ENCODE measurements at regions not wholly inside any gene's neighbourhood (a gene's known extent, or its start where the extent isn't known, plus 50 kb on each side); places are given as distances from the start of the nearest gene placed in this dataset.
"Not testable (repeated sequence)": the region's sequence is repeated elsewhere in the genome, so short reads cannot be mapped to it uniquely, and the experiment has no call there.

GRCh38 chr14:34049790-34050189, 98.9 kb upstream of the EGLN3 start:
- Histone ChIP-seq H3K27me3 (ENCODE audit: insufficient read depth, low read length) (no peaks in the 10 kb centered on the region), H2AFZ (ENCODE audit: low read depth, low read length, poor library complexity, severe bottlenecking) (no peak overlapping the region), H3K9me3 (ENCODE audit: control insufficient read depth in 1 of 2, insufficient read depth in 1 of 2, low read depth in 1 of 2, low read length in 2 of 2) (no peaks in the 10 kb centered on the region), H3K4me2 (ENCODE audit: low read length) (no peak overlapping the region), H3K9ac (ENCODE audit: low read length) (no peak overlapping the region), H3K36me3 (ENCODE audit: control insufficient read depth in 1 of 2, insufficient read depth in 2 of 2, low read length in 2 of 2) (no peaks in the 10 kb centered on the region), H3K9me2 (ENCODE audit: insufficient read depth) (no peaks in the 10 kb centered on the region), H3K4me3 (replicated peaks in 1 of 2; ENCODE audit: low read depth in 1 of 2, low read length in 2 of 2) (no peak overlapping the region), H3K79me2 (ENCODE audit: insufficient read depth, low read length) (no peaks in the 10 kb centered on the region), H3K27ac (ENCODE audit: low read depth, low read length) (no peak overlapping the region), H4K20me1 (ENCODE audit: insufficient read depth) (no peaks in the 10 kb centered on the region), H3K4me1 (ENCODE audit: control insufficient read depth in 1 of 2, insufficient read depth in 2 of 2, low read length in 2 of 2) (peaks cover 30 to 41% of the 10 kb centered on the region in 2 experiments)
- CTCF ChIA-PET: no interaction called here
- RAD21 ChIA-PET (ENCODE audit: low non-redundant PET in 1 of 2, low total read pairs in 2 of 2, uncharacterized antibody in 2 of 2, unreplicated experiment in 2 of 2): no interaction called here
- DNase-seq (ENCODE audit: low read depth, low spot score) (no peak), ATAC-seq (no peak)
- intact Hi-C loops (cut with micrococcal nuclease): loop anchor here (5.0 kb wide), 1 partner anchor 112 kb away; no protein-coding TSS in a partner anchor
- no TSS peak for BruUV-seq (replicated peaks)
- no peak for TF ChIP-seq EZH2 (IDR thresholded peaks at IDR 0.05)
- TF ChIP-seq EZH2phosphoT487 (IDR thresholded peaks at IDR 0.05; ENCODE audit: borderline replicate concordance): no peak
- TF ChIP-seq JUND (IDR thresholded peaks at IDR 0.05): no peak
- TF ChIP-seq, protein P1, sequence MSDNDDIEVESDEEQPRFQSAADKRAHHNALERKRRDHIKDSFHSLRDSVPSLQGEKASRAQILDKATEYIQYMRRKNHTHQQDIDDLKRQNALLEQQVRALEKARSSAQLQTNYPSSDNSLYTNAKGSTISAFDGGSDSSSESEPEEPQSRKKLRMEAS (IDR thresholded peaks at IDR 0.05): no peak
- TF ChIP-seq ZFX (IDR thresholded peaks at IDR 0.05): no peak
- no peak for TF ChIP-seq SIN3A (IDR thresholded peaks at IDR 0.05; ENCODE audit: low read depth)
- TF ChIP-seq CEBPB (IDR thresholded peaks at IDR 0.05; ENCODE audit: low read depth): no peak
- no peak for TF ChIP-seq SP1 (IDR thresholded peaks at IDR 0.05; ENCODE audit: low read depth)
- TF ChIP-seq CTCF (IDR thresholded peaks at IDR 0.05 in 2 of 3, conservative IDR thresholded peaks at IDR 0.05 in 1 of 3; ENCODE audit: borderline replicate concordance in 1 of 3, insufficient read depth in 1 of 3, low read depth in 2 of 3, low read length in 2 of 3): no peak
- no peak for TF ChIP-seq POLR2A (IDR thresholded peaks at IDR 0.05; ENCODE audit: borderline replicate concordance, extremely low read depth, insufficient read depth, insufficient read length)
- no peak for TF ChIP-seq CBX3 (IDR thresholded peaks at IDR 0.05; ENCODE audit: low read depth)
- no peak for TF ChIP-seq SRF (IDR thresholded peaks at IDR 0.05; ENCODE audit: low read depth)
- no peak for TF ChIP-seq TCF7L2 (IDR thresholded peaks at IDR 0.05; ENCODE audit: borderline replicate concordance, extremely low read depth, insufficient read depth, insufficient read length)
- TF ChIP-seq ELF1 (IDR thresholded peaks at IDR 0.05; ENCODE audit: borderline replicate concordance, low read depth): no peak
- TF ChIP-seq, protein P2, sequence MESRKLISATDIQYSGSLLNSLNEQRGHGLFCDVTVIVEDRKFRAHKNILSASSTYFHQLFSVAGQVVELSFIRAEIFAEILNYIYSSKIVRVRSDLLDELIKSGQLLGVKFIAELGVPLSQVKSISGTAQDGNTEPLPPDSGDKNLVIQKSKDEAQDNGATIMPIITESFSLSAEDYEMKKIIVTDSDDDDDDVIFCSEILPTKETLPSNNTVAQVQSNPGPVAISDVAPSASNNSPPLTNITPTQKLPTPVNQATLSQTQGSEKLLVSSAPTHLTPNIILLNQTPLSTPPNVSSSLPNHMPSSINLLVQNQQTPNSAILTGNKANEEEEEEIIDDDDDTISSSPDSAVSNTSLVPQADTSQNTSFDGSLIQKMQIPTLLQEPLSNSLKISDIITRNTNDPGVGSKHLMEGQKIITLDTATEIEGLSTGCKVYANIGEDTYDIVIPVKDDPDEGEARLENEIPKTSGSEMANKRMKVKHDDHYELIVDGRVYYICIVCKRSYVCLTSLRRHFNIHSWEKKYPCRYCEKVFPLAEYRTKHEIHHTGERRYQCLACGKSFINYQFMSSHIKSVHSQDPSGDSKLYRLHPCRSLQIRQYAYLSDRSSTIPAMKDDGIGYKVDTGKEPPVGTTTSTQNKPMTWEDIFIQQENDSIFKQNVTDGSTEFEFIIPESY (IDR thresholded peaks at IDR 0.05; ENCODE audit: extremely low read depth, insufficient replicate concordance, low read length): no peak
- TF ChIP-seq YY1 (IDR thresholded peaks at IDR 0.05; ENCODE audit: extremely low read depth, insufficient replicate concordance, low read depth, low read length): no peak
- TF ChIP-seq EGR1 (IDR thresholded peaks at IDR 0.05; ENCODE audit: low read depth): no peak
- TF ChIP-seq, protein P3, sequence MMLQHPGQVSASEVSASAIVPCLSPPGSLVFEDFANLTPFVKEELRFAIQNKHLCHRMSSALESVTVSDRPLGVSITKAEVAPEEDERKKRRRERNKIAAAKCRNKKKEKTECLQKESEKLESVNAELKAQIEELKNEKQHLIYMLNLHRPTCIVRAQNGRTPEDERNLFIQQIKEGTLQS (IDR thresholded peaks at IDR 0.05): no peak
- TF ChIP-seq RAD21 (IDR thresholded peaks at IDR 0.05; ENCODE audit: low read depth): no peak
- TF ChIP-seq POLR2AphosphoS5 (IDR thresholded peaks at IDR 0.05; ENCODE audit: low read depth, low read length): no peak
- POLR2A ChIA-PET: no interaction called here

DNA sequence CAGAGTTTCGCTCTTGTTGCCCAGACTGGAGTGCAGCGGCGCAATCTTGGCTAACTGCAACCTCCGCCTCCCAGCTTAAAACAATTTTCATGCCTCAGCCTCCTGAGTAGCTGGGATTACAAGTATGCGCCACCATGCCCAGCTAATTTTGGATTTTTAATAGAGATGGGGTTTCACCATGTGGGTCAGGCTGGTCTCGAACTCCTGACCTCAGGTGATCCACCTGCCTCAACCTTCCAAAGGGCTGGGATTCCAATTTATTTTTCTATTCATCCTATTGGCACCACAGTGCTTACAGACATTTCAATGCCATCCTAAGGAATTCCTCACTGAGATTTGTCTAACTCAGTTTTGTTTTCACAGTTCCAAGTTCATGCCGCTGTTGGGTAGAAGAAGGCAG, 98.3 kb upstream of the EGLN3 start:
- H3K27me3 ChIP-seq (ENCODE audit: insufficient read depth, low read length); H4K20me1 ChIP-seq (ENCODE audit: insufficient read depth); H3K4me2 ChIP-seq (ENCODE audit: low read length); BruUV-seq (replicated peaks); H3K4me3 ChIP-seq (replicated peaks in 1 of 2; ENCODE audit: low read depth in 1 of 2, low read length in 2 of 2); CTCF ChIA-PET; H3K9me2 ChIP-seq (ENCODE audit: insufficient read depth); H3K27ac ChIP-seq (ENCODE audit: low read depth, low read length); H3K36me3 ChIP-seq (ENCODE audit: control insufficient read depth in 1 of 2, insufficient read depth in 2 of 2, low read length in 2 of 2); H3K9me3 ChIP-seq (ENCODE audit: control insufficient read depth in 1 of 2, insufficient read depth in 1 of 2, low read depth in 1 of 2, low read length in 2 of 2); H3K9ac ChIP-seq (ENCODE audit: low read length); H2AFZ ChIP-seq (ENCODE audit: low read depth, low read length, poor library complexity, severe bottlenecking); DNase-seq (ENCODE audit: low read depth, low spot score); H3K79me2 ChIP-seq (ENCODE audit: insufficient read depth, low read length); intact Hi-C loops (cut with micrococcal nuclease); RAD21 ChIA-PET (ENCODE audit: low non-redundant PET in 1 of 2, low total read pairs in 2 of 2, uncharacterized antibody in 2 of 2, unreplicated experiment in 2 of 2); POLR2A ChIA-PET; ATAC-seq: not testable (repeated sequence)
- peaks cover 34 to 46% of the 10 kb centered on the region in 2 experiments for H3K4me1 ChIP-seq (ENCODE audit: control insufficient read depth in 1 of 2, insufficient read depth in 2 of 2, low read length in 2 of 2)

Measured in HCT116 (cell line).